SK-N-SH (cell line): ENCODE measurements at regions not wholly inside any gene's neighbourhood (a gene's known extent, or its start where the extent isn't known, plus 50 kb on each side); places are given as distances from the start of the nearest gene placed in this dataset.
"Not testable (repeated sequence)": the region's sequence is repeated elsewhere in the genome, so short reads cannot be mapped to it uniquely, and the experiment has no call there.

Source experiments
- CTCF ChIP-seq: fragments of 200-600 bp; sonication (generic); IDR thresholded peaks from 2 replicates; pipeline ENCODE4 v1.6.1; 2017; ENCODE audit warnings: antibody characterized with exemption, mild to moderate bottlenecking, moderate library complexity
- RFX5 ChIP-seq: IDR thresholded peaks from 2 replicates; pipeline ENCODE4 v1.6.1; 2012; ENCODE audit warnings: mild to moderate bottlenecking, improper control_type of control experiment, low read length
- YY1 ChIP-seq: IDR thresholded peaks from 2 replicates; pipeline ENCODE4 v1.4.0; 2012; ENCODE audit warnings: low read depth, mild to moderate bottlenecking

GRCh38 chr18:14450637-14451009 lies 92.8 kb downstream of the POTEC start:
- not testable (repeated sequence) for TF ChIP-seq CTCF, YY1, RFX5
